ENCODE measurements at regions not wholly inside any gene's neighbourhood (a gene's known extent, or its start where the extent isn't known, plus 50 kb on each side); places are given as distances from the start of the nearest gene placed in this dataset.

- no peak for DNase-seq
Observed at GRCh38 chr14:54132496-54132895, 175.9 kb upstream of the BMP4 start.

DNA sequence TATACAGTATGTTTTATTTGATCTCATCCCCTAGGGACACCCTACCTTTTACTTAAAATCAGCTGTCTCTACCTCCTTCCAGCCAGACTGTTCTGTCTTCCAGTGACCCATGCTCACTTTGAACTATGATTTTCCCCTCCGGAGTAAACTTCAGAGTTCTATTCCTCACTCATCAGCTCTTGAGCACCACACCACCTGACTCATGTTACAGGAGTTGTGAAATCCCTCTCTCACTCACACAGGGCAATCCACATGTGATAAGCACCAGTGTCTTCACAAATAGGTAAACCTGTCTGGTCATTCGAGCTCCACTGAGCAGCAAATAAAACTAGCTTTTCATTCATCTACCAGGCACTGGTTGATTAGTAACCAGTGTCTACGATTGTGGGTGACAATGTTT is 177.3 kb upstream of the BMP4 start:
- DNase-seq, result no peak

GRCh38 chr14:54135804-54136280 is 179.2 kb upstream of the BMP4 start:
- DNase-seq, result no peak

DNA sequence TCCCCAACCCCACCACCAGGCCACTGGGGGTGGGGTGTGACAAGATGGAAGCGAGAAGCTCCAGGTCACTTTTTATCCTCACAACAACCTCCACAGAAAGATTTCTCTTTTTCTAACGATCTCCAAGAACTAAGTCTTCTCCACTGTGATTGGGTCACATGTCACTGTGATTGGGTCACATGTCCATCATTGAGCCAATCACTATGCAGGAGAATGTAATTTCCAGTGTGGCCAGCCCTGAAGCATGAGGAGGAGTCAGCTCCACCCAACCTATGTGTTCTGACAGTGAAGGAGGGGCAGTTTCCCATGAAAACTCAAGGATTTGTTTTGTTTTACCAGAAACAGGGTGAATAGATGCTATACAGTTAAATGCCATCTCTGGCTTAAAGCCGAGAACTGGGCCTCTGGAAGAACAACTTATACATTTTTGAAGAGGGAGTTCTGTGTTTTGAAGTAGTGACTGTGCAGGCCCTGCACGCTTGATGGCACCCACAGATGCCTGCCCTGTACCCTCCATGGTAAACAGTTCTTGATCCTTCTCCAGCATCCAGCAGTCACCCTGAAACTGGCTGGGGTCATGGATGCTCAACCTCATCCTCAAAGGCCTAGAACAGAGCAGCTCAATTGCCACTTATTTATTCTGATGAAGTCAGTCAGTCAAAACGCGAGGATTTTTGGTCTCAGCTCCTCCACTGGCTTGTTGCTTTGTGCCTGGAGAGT is 180.4 kb upstream of the BMP4 start:
- no peak for DNase-seq

DNA sequence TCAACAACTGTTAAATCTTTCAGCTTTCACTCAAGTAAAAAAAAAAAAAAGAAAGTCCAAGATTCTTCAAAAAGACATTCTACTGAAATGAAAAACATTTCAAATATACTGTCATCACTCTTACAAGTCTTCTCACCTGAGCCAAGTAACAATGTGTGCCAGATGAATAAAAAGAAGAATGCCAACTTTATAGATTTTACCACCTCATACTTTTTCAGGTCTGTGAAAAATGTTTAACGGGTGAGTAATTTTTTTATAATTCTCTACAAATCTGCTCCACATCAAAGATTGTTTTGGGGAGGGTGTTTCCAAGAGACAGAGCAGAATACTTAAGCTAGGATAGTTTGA is 181.0 kb upstream of the BMP4 start:
- no peak for DNase-seq

- DNase-seq, result no peak
Observed at GRCh38 chr14:54138024-54138353, 181.4 kb upstream of the BMP4 start.

DNA sequence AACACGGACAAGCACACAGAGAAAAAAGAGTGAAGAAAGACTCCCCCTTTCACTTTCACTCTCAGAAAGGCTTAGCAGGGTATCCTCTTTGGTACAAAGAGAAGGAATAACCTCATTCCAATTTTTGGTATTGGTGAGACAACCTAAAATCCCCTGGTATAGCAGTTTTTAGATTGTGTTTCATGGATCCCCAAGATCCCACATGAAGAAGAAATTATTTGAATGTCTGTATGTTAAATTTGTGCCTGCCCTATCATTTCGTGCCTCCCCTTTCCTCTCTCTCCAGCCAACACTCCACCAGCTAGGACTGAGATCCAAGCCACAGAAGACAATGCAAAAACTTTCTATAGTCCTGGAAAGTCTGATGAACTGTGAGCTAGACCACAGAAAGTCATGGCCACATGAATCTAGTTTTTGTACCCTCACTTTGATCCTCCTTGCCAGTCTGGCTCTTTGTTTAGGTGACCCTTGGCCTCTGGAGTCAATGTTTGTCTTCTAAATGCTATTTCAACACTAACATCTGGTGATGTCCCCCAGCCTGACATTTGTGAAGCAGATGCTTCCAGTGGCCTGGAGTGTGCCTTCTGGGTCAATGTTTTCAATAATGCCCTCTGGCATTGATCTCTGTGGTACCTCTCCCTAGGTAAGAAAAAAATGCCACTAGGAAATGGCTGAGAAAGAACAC is 181.9 kb upstream of the BMP4 start:
- DNase-seq, result no peak

DNA sequence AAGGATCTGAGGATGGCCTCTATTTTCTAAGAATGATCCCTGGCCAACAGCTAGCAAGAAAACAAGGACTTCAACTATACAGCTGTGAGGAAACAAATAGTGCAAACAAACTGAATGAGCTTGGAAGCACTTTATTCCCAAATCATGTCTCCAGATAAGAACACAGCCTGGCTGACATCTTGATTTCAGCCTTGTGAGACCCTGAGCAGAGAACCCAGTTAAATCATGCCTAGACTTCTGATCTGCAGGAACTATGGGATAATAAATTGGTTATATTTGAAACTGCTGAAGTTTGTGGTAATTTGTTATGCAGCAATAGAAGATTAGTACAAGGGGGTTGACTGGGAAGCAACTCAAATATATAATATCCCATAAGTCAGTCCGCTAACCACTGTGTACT is 183.9 kb upstream of the BMP4 start:
- DNase-seq, result no peak

GRCh38 chr14:54146601-54147000 is 190.0 kb upstream of the BMP4 start:
- DNase-seq, result no peak

GRCh38 chr14:54147282-54147681 is 190.7 kb upstream of the BMP4 start:
- DNase-seq, result no peak

- no peak for DNase-seq
Observed at GRCh38 chr14:54147758-54148157, 191.1 kb upstream of the BMP4 start.

DNA sequence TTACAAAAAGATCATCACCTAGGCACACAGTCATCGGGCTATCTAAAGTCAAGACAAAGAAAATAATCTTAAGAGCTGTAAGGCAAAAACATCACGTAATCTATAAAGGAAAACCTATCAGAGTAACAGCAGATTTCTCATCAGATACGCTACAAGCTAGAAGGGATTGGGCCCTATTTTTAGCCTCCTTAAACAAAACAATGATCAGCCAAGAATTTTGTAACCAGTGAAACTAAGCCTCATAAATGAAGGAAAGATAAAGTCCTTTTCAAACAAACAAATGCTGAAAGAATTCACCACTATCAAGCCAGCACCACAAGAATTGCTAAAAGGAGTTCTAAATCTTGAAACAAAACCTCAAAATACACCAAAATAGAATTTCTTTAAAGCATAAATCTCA is 191.6 kb upstream of the BMP4 start:
- DNase-seq, result no peak

- DNase-seq, result no peak
Observed at GRCh38 chr14:54152351-54152750, 195.7 kb upstream of the BMP4 start.

DNA sequence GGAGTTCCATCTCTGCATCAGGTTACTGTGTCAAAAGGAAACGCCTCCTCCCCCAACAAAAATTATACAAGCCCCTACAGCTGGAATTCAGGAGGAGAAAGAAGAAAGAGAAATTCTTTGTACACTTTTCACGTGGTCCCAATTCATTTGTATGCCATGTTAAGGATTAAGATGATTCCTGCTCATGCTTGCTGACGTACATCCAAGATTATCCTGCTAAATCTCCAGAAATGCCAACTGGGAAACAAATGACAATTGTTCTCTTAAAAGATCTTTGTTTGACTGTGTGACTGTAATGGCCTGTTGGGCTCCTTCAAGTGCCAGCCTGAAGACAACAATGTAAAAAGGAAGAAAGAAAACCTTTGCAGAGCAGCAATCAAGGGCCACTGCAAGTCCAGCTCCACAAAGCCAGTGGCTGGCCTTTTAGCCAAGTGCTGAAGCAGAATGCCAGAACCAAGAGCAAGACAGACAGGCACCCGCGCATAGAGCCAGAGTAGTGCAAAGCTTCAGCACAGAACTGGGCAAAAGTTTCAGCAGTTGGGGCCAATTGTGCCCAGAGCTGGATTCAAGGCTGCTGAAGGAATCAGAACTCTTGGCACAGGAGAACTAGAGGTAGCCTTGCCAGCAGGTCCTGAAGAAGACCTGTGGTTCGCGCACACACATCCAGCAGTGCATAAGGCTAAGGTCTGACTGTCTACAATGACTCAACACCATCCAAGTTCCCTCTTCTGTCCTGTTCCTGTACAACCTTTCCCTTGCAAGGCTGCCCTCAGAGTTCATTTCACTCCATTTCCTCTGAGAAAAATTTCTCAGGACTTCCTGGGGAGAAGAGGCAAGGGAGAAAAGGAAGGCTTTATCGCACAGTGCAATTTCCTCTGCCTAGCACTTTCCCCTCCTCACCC is 209.7 kb upstream of the BMP4 start:
- DNase-seq, result no peak

DNA sequence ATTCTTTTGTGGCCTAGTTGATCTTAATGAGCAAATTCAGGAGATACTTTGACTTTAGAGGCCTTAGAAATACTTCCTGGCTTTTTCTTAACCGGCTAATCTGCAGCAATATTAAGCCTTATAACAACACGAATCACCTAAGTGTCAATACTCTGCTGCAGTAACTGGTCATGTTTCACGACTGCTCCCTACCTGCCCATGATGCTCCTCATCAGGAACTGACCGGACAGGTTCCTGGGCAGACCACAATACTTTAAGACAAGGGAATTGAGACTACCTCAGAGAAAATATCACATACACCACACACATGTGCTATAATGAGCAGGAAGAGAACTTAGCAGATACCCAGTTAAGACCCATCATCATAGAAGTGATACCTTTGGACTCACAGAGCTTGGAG is 211.9 kb upstream of the BMP4 start:
- no peak for DNase-seq

DNA sequence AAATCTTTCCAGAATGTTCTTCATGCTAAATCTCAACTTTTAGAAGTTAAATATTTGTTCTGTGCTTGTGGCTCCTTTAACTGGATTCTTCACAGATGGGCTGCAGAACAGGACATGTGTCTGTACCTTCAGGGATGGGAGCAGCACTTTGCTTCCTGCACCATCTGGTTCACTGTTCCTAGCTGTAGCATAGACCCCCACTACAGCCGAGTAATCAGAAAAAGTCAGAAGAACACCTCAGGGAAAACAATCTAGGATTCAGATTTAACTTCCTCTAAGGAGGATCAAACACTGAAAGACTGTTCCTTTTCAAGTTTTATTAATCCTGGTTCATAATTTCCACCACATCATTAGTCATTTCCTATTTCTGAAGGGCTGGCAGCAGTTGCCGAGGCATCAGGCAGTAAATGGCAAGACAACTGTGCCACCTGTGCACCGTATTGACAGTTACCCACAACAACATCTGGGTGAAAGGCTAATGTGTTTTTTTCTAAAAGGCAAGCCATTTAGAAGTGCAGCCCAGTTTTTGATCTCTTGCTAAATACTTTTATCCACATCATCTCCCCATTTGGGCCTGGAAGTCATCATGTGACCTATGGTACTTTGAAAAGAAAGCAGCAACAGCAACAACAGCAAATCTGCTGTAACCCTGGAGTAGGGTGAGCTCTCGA is 212.8 kb upstream of the BMP4 start:
- peak; percentile 25 to 80 for DNase-seq

- no peak for DNase-seq
Observed at GRCh38 chr14:54170301-54170700, 213.7 kb upstream of the BMP4 start.

DNA sequence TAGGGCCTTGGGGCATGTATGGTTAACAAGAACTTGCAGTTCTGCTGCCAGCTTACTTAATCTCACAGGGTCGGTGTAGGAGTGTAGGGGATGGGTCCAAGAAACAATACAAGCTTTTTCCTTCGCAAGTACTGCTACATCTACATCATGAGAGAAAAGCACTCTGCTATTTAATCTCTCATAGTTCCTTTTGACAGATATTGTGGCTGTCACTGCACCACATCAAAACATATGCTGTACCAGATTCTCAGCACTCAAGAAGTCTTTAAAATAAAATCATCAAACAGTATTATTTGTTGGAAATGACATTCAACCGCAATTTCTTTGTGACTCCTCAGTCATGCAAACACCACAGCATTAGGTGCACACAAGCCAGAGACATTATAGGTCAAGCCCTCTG is 215.5 kb upstream of the BMP4 start:
- DNase-seq, result no peak

DNA sequence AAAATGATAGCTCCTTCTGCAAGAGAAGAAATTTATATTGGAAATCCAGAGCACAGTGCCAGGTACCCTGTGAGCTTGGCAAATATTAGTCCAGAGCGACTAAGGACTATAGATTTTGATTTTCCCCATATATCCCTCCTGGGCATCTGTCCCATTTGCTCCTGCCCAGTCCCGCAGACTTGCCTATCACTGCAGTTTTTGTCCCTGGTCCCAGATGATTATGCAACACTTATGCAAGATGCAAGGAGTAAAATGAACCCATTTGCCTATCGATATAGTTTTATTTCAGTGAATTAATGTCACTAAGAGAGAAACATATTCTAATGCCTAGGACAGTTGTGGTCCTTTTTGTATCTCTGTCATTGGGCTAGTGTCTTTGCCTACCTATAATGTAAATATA is 215.9 kb upstream of the BMP4 start:
- no peak for DNase-seq

- no peak for DNase-seq
Observed at GRCh38 chr14:54173802-54174201, 217.2 kb upstream of the BMP4 start.

DNA sequence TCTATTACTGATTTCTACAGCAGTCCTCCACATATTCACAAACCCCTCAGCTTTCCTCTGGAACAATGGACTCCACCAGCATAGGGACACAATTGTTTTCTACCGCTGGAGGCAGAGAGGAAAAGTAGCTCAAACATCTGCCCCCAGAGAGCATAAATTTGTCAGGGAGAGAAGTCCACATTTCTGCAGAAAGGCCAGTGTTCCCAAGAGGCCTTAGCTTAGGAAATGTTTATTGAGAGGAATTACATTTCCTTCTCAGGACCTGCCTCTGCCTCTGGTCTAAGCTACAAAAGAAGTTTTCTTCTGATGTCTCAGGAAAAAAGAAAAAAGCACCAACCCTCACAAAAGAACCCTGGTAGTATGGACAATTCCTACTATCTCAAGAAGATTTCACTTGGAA is 217.8 kb upstream of the BMP4 start:
- DNase-seq, result no peak

DNA sequence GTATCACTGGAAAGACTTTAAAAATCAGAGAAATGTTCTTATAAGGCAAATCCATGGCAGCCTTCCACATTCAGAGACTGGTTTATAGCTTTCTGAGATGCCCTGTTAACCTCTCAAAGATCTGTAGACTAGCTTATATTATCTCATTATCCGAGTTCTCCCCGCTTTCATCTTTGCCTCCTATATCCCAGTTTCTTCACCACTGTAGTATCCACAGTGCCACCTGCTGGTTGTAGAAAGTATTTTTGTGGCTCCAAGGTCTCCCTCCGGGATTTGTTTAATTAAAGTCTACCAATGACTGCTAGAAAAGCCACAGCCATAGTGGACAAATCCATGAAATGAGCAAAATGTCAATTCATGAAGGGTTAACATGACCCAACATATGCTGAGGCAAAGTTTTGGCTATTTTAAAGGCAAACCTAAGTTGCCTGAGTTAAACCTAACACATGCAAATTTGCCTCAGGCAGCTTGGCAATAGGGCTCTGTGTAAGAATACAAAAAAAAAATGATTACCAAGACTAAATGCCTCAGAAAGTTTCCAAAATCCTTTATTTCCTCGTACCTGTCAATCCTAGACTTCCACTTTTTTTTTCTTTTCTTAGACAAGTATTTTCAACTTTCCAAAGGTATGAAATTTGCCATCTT is 218.8 kb upstream of the BMP4 start:
- DNase-seq, result peak; percentile 76 to 85

DNA sequence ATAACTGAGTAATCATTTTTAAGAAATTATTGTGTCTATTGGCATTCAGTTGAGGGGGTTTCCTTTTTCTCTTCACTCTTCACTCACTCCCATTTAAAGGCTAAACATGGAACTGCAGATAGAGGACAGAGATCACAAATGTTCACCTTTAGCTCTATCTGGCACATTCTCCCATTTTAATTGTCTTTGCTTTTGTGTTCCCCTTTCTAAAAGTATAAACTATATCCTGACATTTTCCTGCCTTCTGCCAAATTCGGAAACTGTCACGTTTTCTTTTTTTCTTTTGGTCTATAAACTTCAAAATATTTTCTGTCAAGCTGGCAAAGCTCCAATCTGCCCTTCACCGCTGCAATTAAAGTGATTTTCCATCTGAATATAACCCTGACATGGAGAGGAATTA is 219.8 kb upstream of the CDKN3 start:
- DNase-seq, result no peak

Data from NCI-H524 (cell line).